IMR-90 (cell line): ENCODE measurements at regions not wholly inside any gene's neighbourhood (a gene's known extent, or its start where the extent isn't known, plus 50 kb on each side); places are given as distances from the start of the nearest gene placed in this dataset.

Experiments used
- ATAC-seq: fragments of 200-7000 bp; cut with Tn5 transposase; 2 replicates; pipeline ENCODE4 v1.9.1; 2020; ENCODE audit warnings: low read depth, mild to moderate bottlenecking, moderate library complexity
- BruUV-seq: library from RNA; stranded (reverse); fragments of 400-500 nt; replicated peaks from 2 replicates; lab custom pipeline; 2021; lab: Mats Ljungman, UMichigan
- CTCF ChIA-PET: fragments of 300-600 bp; formaldehyde crosslinking; extraction: SDS; loops from one replicate; lab custom pipeline; 2021; ENCODE audit warnings: antibody characterized with exemption; lab: Yijun Ruan, JAX
- POLR2A ChIA-PET: fragments of 300-600 bp; sonication (Branson Sonifier 250); formaldehyde crosslinking; loops from one replicate; lab custom pipeline; 2022; ENCODE audit warnings: antibody characterized with exemption; ENCODE audit not compliant: unreplicated experiment; lab: Charles Lee
- DNase-seq: peaks from one replicate; pipeline ENCODE4 v3.0.0; 2013
- H2AFZ ChIP-seq: replicated peaks from 2 replicates; pipeline ENCODE3; 2013; ENCODE audit warnings: low read length, mild to moderate bottlenecking; ENCODE audit not compliant: poor library complexity
- H2AK5ac ChIP-seq: 2 replicates; pipeline ENCODE4 v1.6.1; 2013; ENCODE audit warnings: low read depth, low read length, inconsistent platforms
- H2AK9ac ChIP-seq: replicated peaks from 2 replicates; pipeline ENCODE3; 2013; ENCODE audit warnings: mild to moderate bottlenecking, low read depth, low read length, moderate library complexity; ENCODE audit not compliant: poor library complexity
- H2BK120ac ChIP-seq: 2 replicates; pipeline ENCODE4 v1.6.1; 2013; ENCODE audit warnings: low read depth, low read length, inconsistent platforms
- H2BK15ac ChIP-seq: 3 replicates; pipeline ENCODE4 v1.6.1; 2013; ENCODE audit warnings: low read depth, low read length, inconsistent platforms
- H2BK20ac ChIP-seq: 2 replicates; pipeline ENCODE4 v1.6.1; 2013; ENCODE audit warnings: low read depth, mild to moderate bottlenecking, inconsistent platforms, low read length, moderate library complexity
- H2BK5ac ChIP-seq: 2 replicates; pipeline ENCODE4 v1.6.1; 2013; ENCODE audit warnings: mild to moderate bottlenecking, low read depth, low read length, inconsistent platforms; ENCODE audit not compliant: poor library complexity, severe bottlenecking
- H3K14ac ChIP-seq: replicated peaks from 2 replicates; pipeline ENCODE4 v1.6.1; 2013; ENCODE audit warnings: low read depth, low read length, inconsistent platforms
- H3K18ac ChIP-seq: 2 replicates; pipeline ENCODE4 v1.6.1; 2013; ENCODE audit warnings: low read depth, low read length, control low read depth
- H3K23ac ChIP-seq: 2 replicates; pipeline ENCODE4 v1.6.1; 2013; ENCODE audit warnings: low read depth, low read length, inconsistent platforms
- H3K27ac ChIP-seq: 2 replicates; pipeline ENCODE4 v1.5.1; 2013; ENCODE audit warnings: mild to moderate bottlenecking, control low read depth, low read length; ENCODE audit not compliant: insufficient read depth
- H3K27me3 ChIP-seq: 2 replicates; pipeline ENCODE4 v1.6.1; 2013; ENCODE audit warnings: low read length; ENCODE audit not compliant: control insufficient read depth, insufficient read depth
- H3K36me3 ChIP-seq: 2 replicates; pipeline ENCODE4 v1.6.1; 2013; ENCODE audit warnings: low read length, mixed read lengths; ENCODE audit not compliant: control insufficient read depth, insufficient read depth
- H3K4ac ChIP-seq: 2 replicates; pipeline ENCODE4 v1.6.1; 2013; ENCODE audit warnings: low read depth, low read length, inconsistent platforms
- H3K4me1 ChIP-seq: 2 replicates; pipeline ENCODE4 v1.6.1; 2013; ENCODE audit warnings: low read length, mixed read lengths; ENCODE audit not compliant: control insufficient read depth, insufficient read depth
- H3K4me2 ChIP-seq: 2 replicates; pipeline ENCODE4 v1.6.1; 2013; ENCODE audit warnings: low read depth, mild to moderate bottlenecking, control low read depth, low read length, moderate library complexity
- H3K4me3 ChIP-seq: 2 replicates; pipeline ENCODE4 v1.5.1; 2013; ENCODE audit warnings: low read depth, mild to moderate bottlenecking, control low read depth, low read length, moderate library complexity; ENCODE audit not compliant: insufficient read depth
- H3K56ac ChIP-seq: 2 replicates; pipeline ENCODE4 v1.6.1; 2013; ENCODE audit warnings: low read length, inconsistent platforms; ENCODE audit not compliant: insufficient read depth; ENCODE audit errors: extremely low read depth
- H3K79me1 ChIP-seq, 2 experiments: 2 replicates each; pipeline ENCODE4 v1.6.1; 2013; ENCODE audit warnings: low read length in 2 of 2, inconsistent platforms in 1 of 2, low read depth in 1 of 2
- H3K9ac ChIP-seq: 2 replicates; pipeline ENCODE4 v1.6.1; 2013; ENCODE audit warnings: low read depth, low read length, control low read depth
- H3K9me1 ChIP-seq: 2 replicates; pipeline ENCODE4 v1.6.1; 2013; ENCODE audit warnings: low read length, inconsistent platforms; ENCODE audit not compliant: insufficient read depth
- H3K9me3 ChIP-seq: 2 replicates; pipeline ENCODE4 v1.6.1; 2013; ENCODE audit warnings: low read length; ENCODE audit not compliant: control insufficient read depth, insufficient read depth
- H4K20me1 ChIP-seq: 2 replicates; pipeline ENCODE4 v1.6.1; 2013; ENCODE audit warnings: low read length, inconsistent platforms; ENCODE audit not compliant: insufficient read depth
- H4K5ac ChIP-seq: 2 replicates; pipeline ENCODE4 v1.6.1; 2013; ENCODE audit warnings: mild to moderate bottlenecking, low read depth, low read length, control low read depth
- H4K8ac ChIP-seq, 2 experiments: 2 replicates each; pipeline ENCODE4 v1.6.1; 2013; ENCODE audit warnings: low read depth in 2 of 2, low read length in 2 of 2, control low read depth in 1 of 2, inconsistent platforms in 1 of 2
- H4K91ac ChIP-seq: 2 replicates; pipeline ENCODE4 v1.6.1; 2013; ENCODE audit warnings: low read depth, low read length, inconsistent platforms; ENCODE audit not compliant: insufficient read depth
- CEBPB ChIP-seq: IDR thresholded peaks from 2 replicates; pipeline ENCODE4 v1.6.1; 2012; ENCODE audit warnings: low read depth, low read length, improper control_type of control experiment
- CHD1 ChIP-seq: IDR thresholded peaks from 2 replicates; pipeline ENCODE4 v1.6.1; 2012; ENCODE audit warnings: low read depth, low read length, improper control_type of control experiment
- CTCF ChIP-seq: conservative IDR thresholded peaks from 2 replicates; pipeline ENCODE4 v1.5.1; 2012; ENCODE audit warnings: mild to moderate bottlenecking, low read depth, low read length, improper control_type of control experiment
- FOS ChIP-seq: fragments of 150-350 bp; IDR thresholded peaks from 2 replicates; pipeline ENCODE4 v1.6.1; 2016; ENCODE audit warnings: low read depth, low read length
- MXI1 ChIP-seq: IDR thresholded peaks from 2 replicates; pipeline ENCODE4 v1.6.1; 2012; ENCODE audit warnings: low read depth, mild to moderate bottlenecking, low read length, moderate library complexity, borderline replicate concordance
- POLR2A ChIP-seq: IDR thresholded peaks from 2 replicates; pipeline ENCODE4 v1.6.1; 2012; ENCODE audit warnings: mild to moderate bottlenecking, low read depth, low read length
- RCOR1 ChIP-seq: IDR thresholded peaks from 2 replicates; pipeline ENCODE4 v1.6.1; 2012; ENCODE audit warnings: mild to moderate bottlenecking, low read length, improper control_type of control experiment; ENCODE audit not compliant: insufficient replicate concordance
- WGBS, 2 experiments: methylation state at CpG; one replicate each; pipeline versions ENCODE4 v1.1.5 to v1.1.7; 2013; ENCODE audit warnings: missing lambda C conversion rate in 2 of 2; ENCODE audit not compliant: insufficient read length in 1 of 2; ENCODE audit errors: extremely low coverage in 2 of 2; 5-methylcytosine and 5-hydroxymethylcytosine counted together
- dilution Hi-C: fragments of 300-500 bp; cut with HindIII; formaldehyde crosslinking; loops from one replicate; pipeline ENCODE4 v1.14.3; 2018; ENCODE audit warnings: low sequenced_read_pairs; ENCODE audit not compliant: unreplicated experiment
- in situ Hi-C: fragments of 300-500 bp; cut with MboI; formaldehyde crosslinking; loops from 3 replicates; pipeline ENCODE4 v1.14.3; 2019; ENCODE audit warnings: low sequenced_read_pairs, inconsistent platforms, mixed read lengths
- intact Hi-C: fragments of 100-400 bp; cut with micrococcal nuclease; formaldehyde crosslinking; loops from 2 replicates; pipeline ENCODE4 v1.10.0; 2022

DNA sequence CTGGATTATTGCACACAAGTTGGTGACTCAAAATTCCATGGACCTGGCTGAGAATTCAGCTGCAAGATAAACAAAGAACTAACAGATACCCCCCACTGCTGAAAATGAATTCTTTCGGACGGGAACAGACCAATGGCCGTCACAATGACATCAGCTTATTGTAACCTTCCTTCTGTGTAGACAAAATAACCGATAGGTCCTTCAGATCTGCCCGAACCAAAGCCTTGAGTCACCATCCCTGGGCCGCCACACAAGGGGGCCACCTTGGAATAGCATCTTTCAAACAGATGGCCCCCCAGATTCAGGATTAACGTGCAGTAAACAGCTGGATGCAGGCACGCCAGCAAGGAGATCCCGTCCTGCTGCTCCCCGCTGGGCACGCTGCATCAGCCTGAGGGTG lies 214.0 kb upstream of the EXOC2 start:
- no peak overlapping the region for H3K23ac ChIP-seq
- H4K91ac ChIP-seq: no peak overlapping the region
- no peak overlapping the region; the same call in 1 of the 2 replicates for H2AK5ac ChIP-seq
- H2BK20ac ChIP-seq: no peak overlapping the region
- no peak overlapping the region for H3K4me2 ChIP-seq
- no peak overlapping the region for H3K4ac ChIP-seq
- no peak overlapping the region for H2BK15ac ChIP-seq
- peak; percentile 60; the same call in 1 of the 2 replicates for ATAC-seq
- intact Hi-C loops: no loop called here
- no TSS peak for BruUV-seq
- CTCF ChIA-PET: no interaction called here
- no peak overlapping the region for H2BK120ac ChIP-seq
- H3K18ac ChIP-seq: no peak overlapping the region
- no peaks in the 10 kb centered on the region for H3K36me3 ChIP-seq
- in situ Hi-C loops: loop anchor here (25.0 kb wide), 1 partner anchor 480 kb away; the partner anchor contains the start of gene FOXF2
- no peak overlapping the region for H2BK5ac ChIP-seq
- DNase-seq: peak; percentile 68
- H3K27me3 ChIP-seq: peaks cover 11% of the 10 kb centered on the region
- no peaks in the 10 kb centered on the region for H3K79me1 ChIP-seq
- dilution Hi-C loops: no loop called here
- H4K8ac ChIP-seq: no peak overlapping the region
- TF ChIP-seq CTCF (no peak), RCOR1 (no peak), CHD1 (no peak), MXI1 (no peak), CEBPB (no peak), FOS (peak; percentile 19; the same call in 1 of the 2 replicates), POLR2A (no peak)
- no peaks in the 10 kb centered on the region for H3K9me1 ChIP-seq
- H2AFZ ChIP-seq: no peak overlapping the region
- 57% methylated on average over 4 of the region's 11 CpGs; no CpG with 5 or more reads in 1 of the 2 experiments for WGBS, 2 experiments
- H3K4me1 ChIP-seq: no peaks in the 10 kb centered on the region; the same call in 1 of the 2 replicates
- no peak overlapping the region for H3K9ac ChIP-seq
- H4K20me1 ChIP-seq: no peaks in the 10 kb centered on the region
- H3K4me3 ChIP-seq: no peak overlapping the region
- no peak overlapping the region for H3K27ac ChIP-seq
- no peaks in the 10 kb centered on the region for H3K9me3 ChIP-seq
- no peak overlapping the region for H3K56ac ChIP-seq
- H4K5ac ChIP-seq: no peak overlapping the region
- POLR2A ChIA-PET: no interaction called here
- no peak overlapping the region for H2AK9ac ChIP-seq
- H3K14ac ChIP-seq: no peak overlapping the region
